ENCODE measurements at regions not wholly inside any gene's neighbourhood (a gene's known extent, or its start where the extent isn't known, plus 50 kb on each side); places are given as distances from the start of the nearest gene placed in this dataset.

- TF ChIP-seq, protein P1, sequence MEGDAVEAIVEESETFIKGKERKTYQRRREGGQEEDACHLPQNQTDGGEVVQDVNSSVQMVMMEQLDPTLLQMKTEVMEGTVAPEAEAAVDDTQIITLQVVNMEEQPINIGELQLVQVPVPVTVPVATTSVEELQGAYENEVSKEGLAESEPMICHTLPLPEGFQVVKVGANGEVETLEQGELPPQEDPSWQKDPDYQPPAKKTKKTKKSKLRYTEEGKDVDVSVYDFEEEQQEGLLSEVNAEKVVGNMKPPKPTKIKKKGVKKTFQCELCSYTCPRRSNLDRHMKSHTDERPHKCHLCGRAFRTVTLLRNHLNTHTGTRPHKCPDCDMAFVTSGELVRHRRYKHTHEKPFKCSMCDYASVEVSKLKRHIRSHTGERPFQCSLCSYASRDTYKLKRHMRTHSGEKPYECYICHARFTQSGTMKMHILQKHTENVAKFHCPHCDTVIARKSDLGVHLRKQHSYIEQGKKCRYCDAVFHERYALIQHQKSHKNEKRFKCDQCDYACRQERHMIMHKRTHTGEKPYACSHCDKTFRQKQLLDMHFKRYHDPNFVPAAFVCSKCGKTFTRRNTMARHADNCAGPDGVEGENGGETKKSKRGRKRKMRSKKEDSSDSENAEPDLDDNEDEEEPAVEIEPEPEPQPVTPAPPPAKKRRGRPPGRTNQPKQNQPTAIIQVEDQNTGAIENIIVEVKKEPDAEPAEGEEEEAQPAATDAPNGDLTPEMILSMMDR (IDR thresholded peaks at IDR 0.05): no peak
- TF ChIP-seq POLR2AphosphoS5 (IDR thresholded peaks at IDR 0.05) (no peak), EP300 (IDR thresholded peaks at IDR 0.05) (no peak)
Measured at GRCh38 chr14:40115583-40115982, 683.4 kb upstream of the FBXO33 start.

Data from stomach (tissue), 4 donors.